Stomach smooth muscle (tissue), 2 donors: ENCODE measurements at regions not wholly inside any gene's neighbourhood (a gene's known extent, or its start where the extent isn't known, plus 50 kb on each side); places are given as distances from the start of the nearest gene placed in this dataset.
"Not testable (repeated sequence)": the region's sequence is repeated elsewhere in the genome, so short reads cannot be mapped to it uniquely, and the experiment has no call there.

Experiments
- H3K27ac ChIP-seq: one replicate; pipeline ENCODE4 v1.7.0; 2013; ENCODE audit warnings: mild to moderate bottlenecking, low read length, inconsistent platforms
- H3K27me3 ChIP-seq, 2 donors: one replicate each; pipeline ENCODE4 v1.7.0; 2013; ENCODE audit warnings: low read length in 2 of 2; ENCODE audit not compliant: insufficient read depth in 2 of 2, control insufficient read depth in 1 of 2
- H3K36me3 ChIP-seq, 2 donors: one replicate each; pipeline ENCODE4 v1.7.0; 2013; ENCODE audit warnings: low read length in 2 of 2; ENCODE audit not compliant: control insufficient read depth in 2 of 2, insufficient read depth in 2 of 2
- H3K4me1 ChIP-seq: one replicate; pipeline ENCODE4 v1.7.0; 2013; ENCODE audit warnings: low read length; ENCODE audit not compliant: control insufficient read depth, insufficient read depth
- H3K4me3 ChIP-seq, 2 donors: one replicate each; pipeline ENCODE4 v1.7.0; 2013; ENCODE audit warnings: low read length in 2 of 2
- H3K9ac ChIP-seq, 2 donors: one replicate each; pipeline ENCODE4 v1.7.0; 2013; ENCODE audit warnings: low read length in 2 of 2, mild to moderate bottlenecking in 1 of 2
- H3K9me3 ChIP-seq, 2 donors: one replicate each; pipeline ENCODE4 v1.7.0; 2013; ENCODE audit warnings: low read length in 2 of 2; ENCODE audit not compliant: control insufficient read depth in 2 of 2
- donor health status: healthy.
- donor health status: Pancreatic carcinoma.

- Histone ChIP-seq H3K36me3 (no peaks in the 10 kb centered on the region), H3K27ac (no peak overlapping the region), H3K9me3 (no peaks in the 10 kb centered on the region)
Observed at GRCh38 chr20:4471221-4471620, 215.0 kb upstream of the PRNP start.

GRCh38 chr20:4470375-4470774 lies 215.9 kb upstream of the PRNP start:
- Histone ChIP-seq H3K36me3 (no peaks in the 10 kb centered on the region), H3K9me3 (no peaks in the 10 kb centered on the region), H3K4me3 (no peak overlapping the region), H3K4me1 (peaks cover 19% of the 10 kb centered on the region), H3K27ac (no peak overlapping the region), H3K9ac (no peak overlapping the region), H3K27me3 (no peaks in the 10 kb centered on the region)

More at GRCh38 chr20:4471221-4471620, 215.0 kb upstream of the PRNP start:
- Histone ChIP-seq H3K27me3 (no peaks in the 10 kb centered on the region), H3K4me3 (no peak overlapping the region), H3K9ac (no peak overlapping the region), H3K4me1 (peaks cover 17% of the 10 kb centered on the region)

GRCh38 chr20:4469910-4470309 lies 216.3 kb upstream of the PRNP start:
- no peak overlapping the region for H3K4me3 ChIP-seq
- H3K36me3 ChIP-seq: no peaks in the 10 kb centered on the region
- H3K4me1 ChIP-seq: peaks cover 19% of the 10 kb centered on the region
- no peaks in the 10 kb centered on the region for H3K9me3 ChIP-seq
- H3K9ac ChIP-seq: no peak overlapping the region
- peak overlapping the region; percentile 49 for H3K27ac ChIP-seq
- H3K27me3 ChIP-seq: no peaks in the 10 kb centered on the region

- no peak overlapping the region for H3K4me3 ChIP-seq
- no peaks in the 10 kb centered on the region for H3K9me3 ChIP-seq
- no peak overlapping the region for H3K27ac ChIP-seq
- H3K27me3 ChIP-seq: no peaks in the 10 kb centered on the region
- peaks cover 19% of the 10 kb centered on the region for H3K4me1 ChIP-seq
- no peak overlapping the region for H3K9ac ChIP-seq
- H3K36me3 ChIP-seq: no peaks in the 10 kb centered on the region
Observed at GRCh38 chr20:4468114-4468513, 218.1 kb upstream of the PRNP start.

- Histone ChIP-seq H3K27me3 (no peaks in the 10 kb centered on the region), H3K4me3 (no peak overlapping the region), H3K9me3 (no peaks in the 10 kb centered on the region), H3K27ac (no peak overlapping the region), H3K4me1 (peaks cover 19% of the 10 kb centered on the region), H3K36me3 (no peaks in the 10 kb centered on the region), H3K9ac (no peak overlapping the region)
Observed at GRCh38 chr20:4465855-4466545, 216.9 kb upstream of the ADRA1D start.

- H3K27me3 ChIP-seq: no peaks in the 10 kb centered on the region
- H3K4me1 ChIP-seq: peaks cover 15% of the 10 kb centered on the region
- H3K9me3 ChIP-seq: no peaks in the 10 kb centered on the region
- H3K27ac ChIP-seq: no peak overlapping the region
- H3K9ac ChIP-seq: no peak overlapping the region
- no peaks in the 10 kb centered on the region for H3K36me3 ChIP-seq
- H3K4me3 ChIP-seq: no peak overlapping the region
Observed at GRCh38 chr20:4465212-4465611, 216.1 kb upstream of the ADRA1D start.

GRCh38 chr20:4462801-4463200 lies 213.7 kb upstream of the ADRA1D start:
- not testable (repeated sequence) for H3K27me3 ChIP-seq, H3K27ac ChIP-seq, H3K36me3 ChIP-seq, H3K4me3 ChIP-seq, H3K4me1 ChIP-seq, H3K9ac ChIP-seq, H3K9me3 ChIP-seq

GRCh38 chr20:4459081-4459480 lies 210.0 kb upstream of the ADRA1D start:
- no peaks in the 10 kb centered on the region for H3K4me1 ChIP-seq
- H3K27me3 ChIP-seq: no peaks in the 10 kb centered on the region
- no peak overlapping the region for H3K4me3 ChIP-seq
- no peak overlapping the region for H3K27ac ChIP-seq
- H3K9ac ChIP-seq: no peak overlapping the region
- no peaks in the 10 kb centered on the region for H3K9me3 ChIP-seq
- H3K36me3 ChIP-seq: no peaks in the 10 kb centered on the region

- no peaks in the 10 kb centered on the region for H3K4me1 ChIP-seq
- no peak overlapping the region for H3K27ac ChIP-seq
Observed at GRCh38 chr20:4457566-4458543, 208.8 kb upstream of the ADRA1D start.

GRCh38 chr20:4455996-4456395 lies 206.9 kb upstream of the ADRA1D start:
- H3K4me1 ChIP-seq: peaks cover 3% of the 10 kb centered on the region
- H3K36me3 ChIP-seq: no peaks in the 10 kb centered on the region
- H3K4me3 ChIP-seq: no peak overlapping the region
- H3K27ac ChIP-seq: no peak overlapping the region
- no peak overlapping the region for H3K9ac ChIP-seq
- no peaks in the 10 kb centered on the region for H3K27me3 ChIP-seq
- no peaks in the 10 kb centered on the region for H3K9me3 ChIP-seq

More at GRCh38 chr20:4457566-4458543, 208.8 kb upstream of the ADRA1D start:
- Histone ChIP-seq H3K9me3 (no peaks in the 10 kb centered on the region), H3K9ac (no peak overlapping the region), H3K36me3 (no peaks in the 10 kb centered on the region), H3K27me3 (no peaks in the 10 kb centered on the region), H3K4me3 (no peak overlapping the region)

- Histone ChIP-seq H3K27ac (no peak overlapping the region), H3K36me3 (no peaks in the 10 kb centered on the region), H3K4me1 (peaks cover 7% of the 10 kb centered on the region), H3K9ac (no peak overlapping the region), H3K9me3 (no peaks in the 10 kb centered on the region), H3K4me3 (no peak overlapping the region), H3K27me3 (no peaks in the 10 kb centered on the region)
Observed at GRCh38 chr20:4455301-4455701, 206.2 kb upstream of the ADRA1D start.
